Neural cell (in vitro differentiated cells): ENCODE measurements at regions not wholly inside any gene's neighbourhood (a gene's known extent, or its start where the extent isn't known, plus 50 kb on each side); places are given as distances from the start of the nearest gene placed in this dataset.

Source experiments
- H2AFZ ChIP-seq: fragments of 200-600, 300-800 bp; sonication (generic), shearing (Covaris generic); 2 replicates; pipeline ENCODE4 v1.6.0; 2014; ENCODE audit warnings: low read depth, mild to moderate bottlenecking, antibody characterized with exemption, low read length, moderate library complexity
- H3F3A ChIP-seq: fragments of 200-600 bp; shearing (Covaris generic); 2 replicates; pipeline ENCODE4 v1.6.1; 2016; ENCODE audit warnings: mild to moderate bottlenecking, moderate library complexity, mixed read lengths, antibody characterized with exemption, low read length; ENCODE audit not compliant: insufficient read depth, poor library complexity, severe bottlenecking
- H3K27ac ChIP-seq: fragments of 200-600, 300-800 bp; sonication (generic), shearing (Covaris generic); 2 replicates; pipeline ENCODE4 v1.5.1; 2014; ENCODE audit warnings: mild to moderate bottlenecking, low read length, moderate library complexity
- H3K27me3 ChIP-seq: fragments of 300-800, 200-600 bp; sonication (generic), shearing (Covaris generic); 2 replicates; pipeline ENCODE4 v1.6.0; 2014; ENCODE audit warnings: mild to moderate bottlenecking, low read depth, low read length, moderate library complexity; ENCODE audit not compliant: insufficient read depth
- H3K36me3 ChIP-seq: fragments of 300-800, 200-600 bp; sonication (generic), shearing (Covaris generic); 2 replicates; pipeline ENCODE4 v1.5.1; 2014; ENCODE audit warnings: mild to moderate bottlenecking, antibody characterized with exemption, low read length, moderate library complexity; ENCODE audit not compliant: insufficient read depth
- H3K4me2 ChIP-seq: fragments of 300-800, 200-600 bp; sonication (generic), shearing (Covaris generic); 2 replicates; pipeline ENCODE4 v1.6.0; 2014; ENCODE audit warnings: mild to moderate bottlenecking, low read length
- H3K4me3 ChIP-seq: fragments of 300-800, 200-600 bp; sonication (generic), shearing (Covaris generic); 2 replicates; pipeline ENCODE4 v1.5.1; 2014; ENCODE audit warnings: mild to moderate bottlenecking, low read length, moderate library complexity
- H3K79me2 ChIP-seq: fragments of 200-600 bp; shearing (Covaris generic); replicated peaks from 2 replicates; pipeline ENCODE4 v1.6.0; 2014; ENCODE audit warnings: mild to moderate bottlenecking, low read length, moderate library complexity; ENCODE audit not compliant: insufficient read depth
- H3K9ac ChIP-seq: fragments of 300-800, 200-600 bp; sonication (generic), shearing (Covaris generic); 2 replicates; pipeline ENCODE4 v1.6.1; 2016; ENCODE audit warnings: mild to moderate bottlenecking, low read length, mixed read lengths
- H3K9me2 ChIP-seq: fragments of 200-600 bp; shearing (Covaris generic); 2 replicates; pipeline ENCODE4 v1.6.1; 2016; ENCODE audit warnings: mild to moderate bottlenecking, low read length, mixed read lengths; ENCODE audit not compliant: insufficient read depth
- H3K9me3 ChIP-seq: fragments of 200-600, 300-800 bp; sonication (generic), shearing (Covaris generic); 2 replicates; pipeline ENCODE4 v1.6.1; 2016; ENCODE audit warnings: mild to moderate bottlenecking, mixed run types, low read length, moderate library complexity, mixed read lengths
- H4K20me1 ChIP-seq: fragments of 200-600 bp; shearing (Covaris generic); 2 replicates; pipeline ENCODE4 v1.6.1; 2016; ENCODE audit warnings: mild to moderate bottlenecking, mixed run types; ENCODE audit not compliant: insufficient read depth
- EP300 ChIP-seq: fragments of 450-650 bp; conservative IDR thresholded peaks from 2 replicates; pipeline ENCODE4 v1.6.1; 2014; ENCODE audit warnings: antibody characterized with exemption, mild to moderate bottlenecking, moderate library complexity; ENCODE audit not compliant: poor library complexity, severe bottlenecking
- EZH2 ChIP-seq: fragments of 200-600, 300-800 bp; shearing (Covaris generic), sonication (generic); IDR thresholded peaks from 2 replicates; pipeline ENCODE4 v1.6.1; 2014; ENCODE audit warnings: antibody characterized with exemption, low read length, borderline replicate concordance, mild to moderate bottlenecking; ENCODE audit not compliant: insufficient read depth, poor library complexity, severe bottlenecking
- MXI1 ChIP-seq: fragments of 450-650 bp; conservative IDR thresholded peaks from 2 replicates; pipeline ENCODE4 v1.6.1; 2014; ENCODE audit warnings: antibody characterized with exemption, mild to moderate bottlenecking; ENCODE audit not compliant: poor library complexity, severe bottlenecking
- POLR2AphosphoS5 ChIP-seq: IDR thresholded peaks from 2 replicates; pipeline ENCODE4 v1.6.1; 2012
- RAD21 ChIP-seq: fragments of 450-650 bp; conservative IDR thresholded peaks from 2 replicates; pipeline ENCODE4 v1.6.1; 2014; ENCODE audit warnings: antibody characterized with exemption, mild to moderate bottlenecking, moderate library complexity
- SMC3 ChIP-seq: fragments of 450-650 bp; conservative IDR thresholded peaks from 2 replicates; pipeline ENCODE4 v1.6.1; 2014; ENCODE audit warnings: antibody characterized with exemption, mild to moderate bottlenecking, moderate library complexity; ENCODE audit not compliant: poor library complexity
- TAF1 ChIP-seq: IDR thresholded peaks from 2 replicates; pipeline ENCODE4 v1.6.1; 2012; ENCODE audit warnings: low read depth
- TF ChIP-seq, protein P1 (sequence below): fragments of 450-650 bp; IDR thresholded peaks from 2 replicates; pipeline ENCODE4 v1.5.1; 2014; ENCODE audit warnings: antibody characterized with exemption, mild to moderate bottlenecking, moderate library complexity; ENCODE audit not compliant: poor library complexity, severe bottlenecking
- TF ChIP-seq, protein P2 (sequence below): IDR thresholded peaks from 2 replicates; pipeline ENCODE4 v1.6.1; 2012; ENCODE audit warnings: borderline replicate concordance

DNA sequence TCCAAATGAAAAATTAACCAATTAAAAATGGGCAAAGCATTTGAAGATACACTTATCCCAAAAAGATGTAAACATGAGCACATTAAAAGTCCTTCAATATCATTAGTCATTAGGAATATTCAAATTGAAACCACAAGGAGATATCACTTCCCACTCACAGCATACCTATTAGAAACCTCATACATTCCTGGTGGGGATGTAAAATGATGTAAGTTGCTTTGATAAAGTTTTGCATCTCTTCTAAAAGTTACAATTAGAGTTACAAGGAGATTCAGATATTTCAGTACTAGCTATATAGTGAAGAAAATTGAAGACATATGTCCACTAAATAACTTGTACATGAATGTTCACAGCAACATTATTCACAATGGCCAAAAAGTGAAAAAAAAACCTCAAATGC, 1109.3 kb upstream of the LCORL start:
- Histone ChIP-seq H3K27me3 (no peaks in the 10 kb centered on the region), H3K27ac (no peak overlapping the region), H3F3A (no peaks in the 10 kb centered on the region), H3K9me2 (no peaks in the 10 kb centered on the region), H4K20me1 (no peaks in the 10 kb centered on the region), H2AFZ (no peak overlapping the region), H3K4me2 (no peak overlapping the region), H3K9ac (no peak overlapping the region), H3K9me3 (no peaks in the 10 kb centered on the region), H3K79me2 (no peaks in the 10 kb centered on the region), H3K4me3 (no peak overlapping the region), H3K36me3 (no peaks in the 10 kb centered on the region)
- no peak for TF ChIP-seq MXI1
- TF ChIP-seq, protein P1, sequence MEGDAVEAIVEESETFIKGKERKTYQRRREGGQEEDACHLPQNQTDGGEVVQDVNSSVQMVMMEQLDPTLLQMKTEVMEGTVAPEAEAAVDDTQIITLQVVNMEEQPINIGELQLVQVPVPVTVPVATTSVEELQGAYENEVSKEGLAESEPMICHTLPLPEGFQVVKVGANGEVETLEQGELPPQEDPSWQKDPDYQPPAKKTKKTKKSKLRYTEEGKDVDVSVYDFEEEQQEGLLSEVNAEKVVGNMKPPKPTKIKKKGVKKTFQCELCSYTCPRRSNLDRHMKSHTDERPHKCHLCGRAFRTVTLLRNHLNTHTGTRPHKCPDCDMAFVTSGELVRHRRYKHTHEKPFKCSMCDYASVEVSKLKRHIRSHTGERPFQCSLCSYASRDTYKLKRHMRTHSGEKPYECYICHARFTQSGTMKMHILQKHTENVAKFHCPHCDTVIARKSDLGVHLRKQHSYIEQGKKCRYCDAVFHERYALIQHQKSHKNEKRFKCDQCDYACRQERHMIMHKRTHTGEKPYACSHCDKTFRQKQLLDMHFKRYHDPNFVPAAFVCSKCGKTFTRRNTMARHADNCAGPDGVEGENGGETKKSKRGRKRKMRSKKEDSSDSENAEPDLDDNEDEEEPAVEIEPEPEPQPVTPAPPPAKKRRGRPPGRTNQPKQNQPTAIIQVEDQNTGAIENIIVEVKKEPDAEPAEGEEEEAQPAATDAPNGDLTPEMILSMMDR: no peak
- TF ChIP-seq, protein P2, sequence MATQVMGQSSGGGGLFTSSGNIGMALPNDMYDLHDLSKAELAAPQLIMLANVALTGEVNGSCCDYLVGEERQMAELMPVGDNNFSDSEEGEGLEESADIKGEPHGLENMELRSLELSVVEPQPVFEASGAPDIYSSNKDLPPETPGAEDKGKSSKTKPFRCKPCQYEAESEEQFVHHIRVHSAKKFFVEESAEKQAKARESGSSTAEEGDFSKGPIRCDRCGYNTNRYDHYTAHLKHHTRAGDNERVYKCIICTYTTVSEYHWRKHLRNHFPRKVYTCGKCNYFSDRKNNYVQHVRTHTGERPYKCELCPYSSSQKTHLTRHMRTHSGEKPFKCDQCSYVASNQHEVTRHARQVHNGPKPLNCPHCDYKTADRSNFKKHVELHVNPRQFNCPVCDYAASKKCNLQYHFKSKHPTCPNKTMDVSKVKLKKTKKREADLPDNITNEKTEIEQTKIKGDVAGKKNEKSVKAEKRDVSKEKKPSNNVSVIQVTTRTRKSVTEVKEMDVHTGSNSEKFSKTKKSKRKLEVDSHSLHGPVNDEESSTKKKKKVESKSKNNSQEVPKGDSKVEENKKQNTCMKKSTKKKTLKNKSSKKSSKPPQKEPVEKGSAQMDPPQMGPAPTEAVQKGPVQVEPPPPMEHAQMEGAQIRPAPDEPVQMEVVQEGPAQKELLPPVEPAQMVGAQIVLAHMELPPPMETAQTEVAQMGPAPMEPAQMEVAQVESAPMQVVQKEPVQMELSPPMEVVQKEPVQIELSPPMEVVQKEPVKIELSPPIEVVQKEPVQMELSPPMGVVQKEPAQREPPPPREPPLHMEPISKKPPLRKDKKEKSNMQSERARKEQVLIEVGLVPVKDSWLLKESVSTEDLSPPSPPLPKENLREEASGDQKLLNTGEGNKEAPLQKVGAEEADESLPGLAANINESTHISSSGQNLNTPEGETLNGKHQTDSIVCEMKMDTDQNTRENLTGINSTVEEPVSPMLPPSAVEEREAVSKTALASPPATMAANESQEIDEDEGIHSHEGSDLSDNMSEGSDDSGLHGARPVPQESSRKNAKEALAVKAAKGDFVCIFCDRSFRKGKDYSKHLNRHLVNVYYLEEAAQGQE: no peak
- TF ChIP-seq EP300: no peak
- no peak for TF ChIP-seq RAD21
- TF ChIP-seq POLR2AphosphoS5: no peak
- no peak for TF ChIP-seq EZH2
- TF ChIP-seq TAF1: no peak
- no peak for TF ChIP-seq SMC3

DNA sequence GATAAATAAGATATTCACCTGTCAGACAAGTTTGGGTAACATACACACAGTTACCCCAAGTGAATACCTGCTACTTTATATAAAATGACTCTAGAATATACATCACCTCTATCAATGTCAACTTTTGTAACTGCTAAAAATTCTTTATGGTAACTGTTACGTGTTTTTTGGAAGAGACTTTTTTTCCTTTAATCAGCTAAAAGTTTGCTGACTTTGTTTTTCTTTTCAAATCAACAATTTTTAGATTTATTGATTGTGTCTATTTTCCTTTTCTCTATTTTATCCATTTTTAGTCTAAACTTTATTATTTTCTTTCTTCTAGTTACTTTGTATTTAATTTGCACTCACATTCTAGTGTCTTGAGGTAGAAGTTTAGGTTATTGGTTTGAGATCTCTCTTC, 1106.6 kb upstream of the LCORL start:
- TF ChIP-seq EZH2: no peak
- TF ChIP-seq RAD21: no peak
- TF ChIP-seq, protein P2: no peak
- TF ChIP-seq SMC3: no peak
- no peak for TF ChIP-seq POLR2AphosphoS5
- TF ChIP-seq MXI1: no peak
- no peak for TF ChIP-seq EP300
- TF ChIP-seq, protein P1: no peak
- TF ChIP-seq TAF1: no peak
- H3K27me3 ChIP-seq: no peaks in the 10 kb centered on the region
- H4K20me1 ChIP-seq: no peaks in the 10 kb centered on the region
- no peaks in the 10 kb centered on the region for H3K79me2 ChIP-seq
- no peaks in the 10 kb centered on the region for H3K9me2 ChIP-seq
- no peak overlapping the region for H2AFZ ChIP-seq
- H3K9ac ChIP-seq: no peak overlapping the region
- H3K9me3 ChIP-seq: no peaks in the 10 kb centered on the region
- no peak overlapping the region for H3K4me2 ChIP-seq
- H3K4me3 ChIP-seq: no peak overlapping the region
- H3F3A ChIP-seq: no peaks in the 10 kb centered on the region
- no peaks in the 10 kb centered on the region for H3K36me3 ChIP-seq
- no peak overlapping the region for H3K27ac ChIP-seq
